Heart left ventricle (tissue), 16 donors: ENCODE measurements at regions not wholly inside any gene's neighbourhood (a gene's known extent, or its start where the extent isn't known, plus 50 kb on each side); places are given as distances from the start of the nearest gene placed in this dataset.

Source experiments
- ATAC-seq, 4 donors: fragments of 200-7000 bp; cut with Tn5 transposase; one replicate each; pipeline ENCODE4 v1.9.1; 2020 to 2022; ENCODE audit warnings: moderate library complexity in 4 of 4, mild to moderate bottlenecking in 3 of 4, moderate number of reproducible peaks in 1 of 4
- DNase-seq, 5 donors: peaks; one replicate each; pipeline ENCODE4 v3.0.0-alpha.2; 2020
- H3K27ac ChIP-seq, 12 donors: fragments of 200-600 bp; sonication (generic) in 4 of 12; one replicate each; pipeline versions ENCODE4 v1.5.0 to v1.8.0; 2016 to 2022; ENCODE audit warnings: mild to moderate bottlenecking in 2 of 12
- H3K27me3 ChIP-seq, 9 donors: fragments of 200-600 bp; sonication (generic) in 2 of 9; one replicate each; pipeline versions ENCODE4 v1.5.1 to v1.8.0; 2016 to 2022; ENCODE audit warnings: mild to moderate bottlenecking in 3 of 9
- H3K36me3 ChIP-seq, 9 donors: fragments of 200-600 bp; sonication (generic) in 2 of 9; one replicate each; pipeline versions ENCODE4 v1.5.0 to v1.8.0; 2018 to 2022; ENCODE audit warnings: mild to moderate bottlenecking in 2 of 9
- H3K4me1 ChIP-seq, 12 donors: fragments of 200-600 bp; sonication (generic) in 4 of 12; one replicate each; pipeline versions ENCODE4 v1.5.0 to v1.8.0; 2016 to 2022; ENCODE audit warnings: mild to moderate bottlenecking in 3 of 12
- H3K4me3 ChIP-seq, 12 donors: fragments of 200-600 bp; sonication (generic) in 4 of 12; one replicate each; pipeline versions ENCODE4 v1.5.0 to v1.8.0; 2017 to 2022; ENCODE audit warnings: mild to moderate bottlenecking in 9 of 12, moderate library complexity in 4 of 12
- H3K9me3 ChIP-seq, 12 donors: fragments of 200-600 bp; sonication (generic) in 4 of 12; one replicate each; pipeline versions ENCODE4 v1.5.0 to v1.8.0; 2016 to 2022; ENCODE audit warnings: mild to moderate bottlenecking in 1 of 12
- CTCF ChIP-seq, 12 donors: fragments of 200-600 bp; sonication (generic) in 4 of 12; IDR thresholded peaks; one replicate each; pipeline versions ENCODE4 v1.5.0 to v1.8.0; 2018 to 2022; ENCODE audit warnings: antibody characterized with exemption in 12 of 12, mild to moderate bottlenecking in 5 of 12
- POLR2A ChIP-seq, 2 donors: fragments of 450-650 bp; IDR thresholded peaks; one replicate each; pipeline ENCODE4 v1.6.1; 2017; ENCODE audit warnings: antibody characterized with exemption in 2 of 2, mild to moderate bottlenecking in 2 of 2, moderate library complexity in 2 of 2
- WGBS, 4 donors: extraction: QIAGEN DNeasy Blood & Tissue Kit in 2 of 4; methylation state at CpG; one replicate each; pipeline versions ENCODE4 v1.1.5 to v1.1.7; 2013 to 2018; 5-methylcytosine and 5-hydroxymethylcytosine counted together
- intact Hi-C, 10 donors: fragments of 100-400 bp; cut with DNase I; formaldehyde crosslinking; loops; one replicate each; pipeline versions ENCODE4 v1.11.1 to v1.14.2; 2022
- donor health status: ischemic (EF 13 %, LVEDD 7.1; RV severe dilation, severe dysfunction).
- donor health status: healthy with polysubstance abuse.
- donor health status: DM: no; HTN: yes; CAD: no.
- donor health status: DM: no; HTN: no; CAD: no.
- donor health status: ischemic (EF 25% LVEDD 6.9; RV normal size, moderate dysfunction).
- donor health status: ischemic (EF 25% LVEDD 5.7; RV mildly dilated, moderate dysfunction).
- donor health status: healthy.
- donor health status: DM: yes; HTN: yes; CAD: no.
- donor health status: ischemic (EF 35%, LVEDD 5.7; RV mildly dilated, moderate dysfunction).
- donor health status: nonischemic (EF 11% LVEDD 7.7; RV severe dilation, severe dysfunction).
- donor health status: DM: yes; HTN: yes; CAD: no.
- donor health status: PGD.
- donor health status: ischemic (EF 29% LVEDD 5.4; RV normal size, mild dysfunction).
- donor health status: nonischemic (EF 23%, LVEDD 6.1; RV moderate dilation, normal function).

- ATAC-seq = peak in 2 of 4 donors; percentile 26 to 31
- intact Hi-C loops = no loop called here
- Histone ChIP-seq H3K36me3 (no peaks in the 10 kb centered on the region), H3K4me1 (no peaks in the 10 kb centered on the region), H3K27ac (no peak overlapping the region), H3K4me3 (peak overlapping the region in 1 of 12 donors; percentile 9), H3K9me3 (no peaks in the 10 kb centered on the region), H3K27me3 (no peaks in the 10 kb centered on the region)
- DNase-seq = no peak
- TF ChIP-seq POLR2A (IDR thresholded peaks at IDR 0.05) (no peak), CTCF (IDR thresholded peaks at IDR 0.05) (no peak)
- whole genome bisulfite sequencing, 4 donors = 50 to 58% (median 54%) methylated on average over 10 of the region's 10 CpGs
Measured at GRCh38 chr12:24378548-24379407, 429.3 kb upstream of the SOX5 start.

DNA sequence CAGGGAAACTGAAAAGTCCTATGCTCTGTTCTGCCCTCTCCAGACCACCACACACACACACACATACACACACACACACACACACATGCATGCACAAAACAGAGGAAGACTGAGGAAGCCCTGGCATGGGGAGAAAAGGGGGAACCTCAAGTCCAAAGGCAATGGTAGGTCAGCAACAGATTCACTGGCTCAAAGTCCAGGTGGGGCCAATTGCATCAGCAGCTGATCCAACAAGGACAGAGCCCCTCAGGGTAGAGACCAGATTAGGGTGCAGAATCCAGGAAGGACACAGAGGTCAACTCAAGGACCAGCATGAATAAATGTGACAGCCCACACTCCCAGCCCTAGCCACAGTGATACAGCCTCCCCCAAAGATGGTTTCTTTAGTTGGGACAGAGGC is 425.0 kb upstream of the SOX5 start:
- no peak overlapping the region for H3K27ac ChIP-seq
- H3K4me1 ChIP-seq = no peaks in the 10 kb centered on the region
- H3K36me3 ChIP-seq = no peaks in the 10 kb centered on the region
- no peak overlapping the region for H3K4me3 ChIP-seq
- H3K9me3 ChIP-seq = no peaks in the 10 kb centered on the region
- no peak for TF ChIP-seq CTCF (IDR thresholded peaks at IDR 0.05)
- ATAC-seq (no peak), DNase-seq (no peak)
- intact Hi-C loops = no loop called here
- no peaks in the 10 kb centered on the region for H3K27me3 ChIP-seq

DNA sequence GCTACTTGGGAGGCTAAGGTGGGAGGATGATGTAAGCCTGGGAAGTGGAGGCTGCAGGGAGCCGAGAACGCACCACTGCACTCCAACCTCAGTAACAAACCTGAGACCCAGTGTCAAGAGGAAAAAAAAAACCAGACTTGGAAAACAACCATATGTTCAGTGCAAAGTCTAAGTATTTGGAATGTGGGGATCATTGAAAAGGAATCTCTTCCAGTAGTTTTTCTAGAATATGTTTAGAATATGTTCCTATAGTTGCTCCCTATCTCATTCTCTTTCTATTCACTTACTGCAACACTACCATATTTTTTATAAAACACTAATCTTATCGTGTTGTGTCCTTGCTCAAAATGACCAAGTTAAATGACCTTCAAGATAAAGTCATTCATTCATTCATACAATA is 423.5 kb upstream of the SOX5 start:
- Histone ChIP-seq H3K36me3 (no peaks in the 10 kb centered on the region), H3K4me1 (no peaks in the 10 kb centered on the region), H3K27ac (no peak overlapping the region), H3K27me3 (no peaks in the 10 kb centered on the region), H3K4me3 (no peak overlapping the region), H3K9me3 (no peaks in the 10 kb centered on the region)
- ATAC-seq (no peak), DNase-seq (no peak)
- intact Hi-C loops = no loop called here
- WGBS, 4 donors = 86 to 93% (median 89%) methylated on average over 3 of the region's 3 CpGs
- no peak for TF ChIP-seq POLR2A (IDR thresholded peaks at IDR 0.05)
- no peak for TF ChIP-seq CTCF (IDR thresholded peaks at IDR 0.05)

GRCh38 chr12:24366514-24366913 is 417.0 kb upstream of the SOX5 start:
- intact Hi-C loops = loop anchor here in 2 of 10 donors (5.0 to 10.0 kb wide), 2 partner anchors 228 to 416 kb away; no protein-coding TSS in a partner anchor
- Histone ChIP-seq H3K4me1 (no peaks in the 10 kb centered on the region), H3K9me3 (no peaks in the 10 kb centered on the region), H3K36me3 (no peaks in the 10 kb centered on the region), H3K27me3 (no peaks in the 10 kb centered on the region), H3K4me3 (no peak overlapping the region), H3K27ac (no peak overlapping the region)
- 91 to 96% (median 94%) methylated on average over 1 of the region's 1 CpG for WGBS, 4 donors
- DNase-seq (no peak), ATAC-seq (no peak)
- TF ChIP-seq CTCF (IDR thresholded peaks at IDR 0.05) = no peak
- TF ChIP-seq POLR2A (IDR thresholded peaks at IDR 0.05) = no peak
